Epithelial cell of proximal tubule (primary cell): ENCODE measurements at regions not wholly inside any gene's neighbourhood (a gene's known extent, or its start where the extent isn't known, plus 50 kb on each side); places are given as distances from the start of the nearest gene placed in this dataset.
A peak's percentile ranks its signal among the peaks of the same experiment; 100 is the strongest.

Experiments used
- DNase-seq: peaks from one replicate; pipeline ENCODE4 v3.0.0-alpha.2; 2011; ENCODE audit warnings: low read depth
- H3K4me3 ChIP-seq: 2 replicates; pipeline ENCODE4 v1.5.1; 2011; ENCODE audit warnings: low read depth, mild to moderate bottlenecking, low read length
- TF ChIP-seq, protein P1 (sequence below): conservative IDR thresholded peaks from 2 replicates; pipeline ENCODE4 v1.5.1; 2012; ENCODE audit warnings: low read depth, mild to moderate bottlenecking, low read length

DNA sequence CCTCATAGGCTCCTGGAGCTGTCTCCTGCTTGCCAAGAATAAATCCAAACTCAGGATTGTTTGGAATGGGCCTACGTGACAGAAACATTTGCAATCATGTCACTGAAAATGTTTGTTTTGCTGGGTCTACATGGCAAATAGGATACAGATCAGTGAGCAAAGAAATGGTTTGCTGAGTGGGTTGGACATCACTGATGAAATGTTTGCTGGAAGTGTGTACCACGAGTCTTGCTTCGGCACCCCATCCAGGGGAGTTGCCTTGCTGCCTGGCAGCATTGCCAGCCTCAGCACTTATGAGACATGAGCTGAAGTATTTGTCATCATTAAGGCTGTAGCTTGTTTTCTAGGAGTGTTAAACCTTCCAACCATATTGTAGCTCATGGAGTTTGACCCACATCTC is 213.3 kb upstream of the CFAP20DC start:
- TF ChIP-seq, protein P1, sequence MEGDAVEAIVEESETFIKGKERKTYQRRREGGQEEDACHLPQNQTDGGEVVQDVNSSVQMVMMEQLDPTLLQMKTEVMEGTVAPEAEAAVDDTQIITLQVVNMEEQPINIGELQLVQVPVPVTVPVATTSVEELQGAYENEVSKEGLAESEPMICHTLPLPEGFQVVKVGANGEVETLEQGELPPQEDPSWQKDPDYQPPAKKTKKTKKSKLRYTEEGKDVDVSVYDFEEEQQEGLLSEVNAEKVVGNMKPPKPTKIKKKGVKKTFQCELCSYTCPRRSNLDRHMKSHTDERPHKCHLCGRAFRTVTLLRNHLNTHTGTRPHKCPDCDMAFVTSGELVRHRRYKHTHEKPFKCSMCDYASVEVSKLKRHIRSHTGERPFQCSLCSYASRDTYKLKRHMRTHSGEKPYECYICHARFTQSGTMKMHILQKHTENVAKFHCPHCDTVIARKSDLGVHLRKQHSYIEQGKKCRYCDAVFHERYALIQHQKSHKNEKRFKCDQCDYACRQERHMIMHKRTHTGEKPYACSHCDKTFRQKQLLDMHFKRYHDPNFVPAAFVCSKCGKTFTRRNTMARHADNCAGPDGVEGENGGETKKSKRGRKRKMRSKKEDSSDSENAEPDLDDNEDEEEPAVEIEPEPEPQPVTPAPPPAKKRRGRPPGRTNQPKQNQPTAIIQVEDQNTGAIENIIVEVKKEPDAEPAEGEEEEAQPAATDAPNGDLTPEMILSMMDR: no peak
- DNase-seq: no peak
- H3K4me3 ChIP-seq: no peak overlapping the region

DNA sequence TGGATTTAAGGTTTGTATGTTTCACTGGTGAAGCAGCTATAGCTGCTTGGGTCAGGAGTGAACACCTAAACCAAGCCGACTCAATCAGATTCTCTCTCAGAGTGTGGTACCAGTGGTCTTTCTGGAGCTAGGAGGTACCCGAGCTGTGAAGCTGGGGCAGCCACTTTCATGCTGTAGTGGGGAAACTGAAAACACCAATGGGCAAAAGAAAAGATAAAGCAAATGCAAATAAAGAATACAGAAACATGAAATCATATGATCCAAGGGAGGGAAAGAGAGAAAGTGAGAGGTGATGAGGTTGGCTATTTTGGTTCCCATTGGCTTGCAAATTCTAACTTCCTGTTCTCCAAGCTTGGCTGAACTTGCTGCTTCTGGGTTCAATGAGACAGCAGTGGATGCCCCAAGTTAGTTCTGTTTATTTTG is 212.3 kb upstream of the CFAP20DC start:
- TF ChIP-seq, protein P1: no peak
- H3K4me3 ChIP-seq: no peak overlapping the region
- DNase-seq: no peak

DNA sequence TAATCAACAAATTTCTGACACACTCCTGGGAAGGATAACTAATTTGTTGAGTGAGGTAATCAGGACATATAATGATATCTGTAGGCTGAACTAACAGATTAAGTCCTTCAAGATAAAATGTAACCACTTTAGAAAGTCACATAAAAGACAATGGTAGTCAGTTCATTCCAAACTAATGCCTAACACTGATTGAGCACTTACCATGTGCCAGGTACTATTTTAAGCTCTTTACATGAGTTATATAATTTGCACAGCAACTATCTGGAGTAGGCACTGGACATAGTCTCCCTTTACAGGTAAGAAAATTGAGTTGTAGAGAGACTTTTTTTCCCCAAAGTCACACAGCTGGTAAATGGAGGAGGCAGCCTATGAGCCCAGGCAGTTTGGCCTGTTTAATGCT is 211.2 kb upstream of the CFAP20DC start:
- DNase-seq: no peak
- no peak overlapping the region for H3K4me3 ChIP-seq
- TF ChIP-seq, protein P1: no peak

DNA sequence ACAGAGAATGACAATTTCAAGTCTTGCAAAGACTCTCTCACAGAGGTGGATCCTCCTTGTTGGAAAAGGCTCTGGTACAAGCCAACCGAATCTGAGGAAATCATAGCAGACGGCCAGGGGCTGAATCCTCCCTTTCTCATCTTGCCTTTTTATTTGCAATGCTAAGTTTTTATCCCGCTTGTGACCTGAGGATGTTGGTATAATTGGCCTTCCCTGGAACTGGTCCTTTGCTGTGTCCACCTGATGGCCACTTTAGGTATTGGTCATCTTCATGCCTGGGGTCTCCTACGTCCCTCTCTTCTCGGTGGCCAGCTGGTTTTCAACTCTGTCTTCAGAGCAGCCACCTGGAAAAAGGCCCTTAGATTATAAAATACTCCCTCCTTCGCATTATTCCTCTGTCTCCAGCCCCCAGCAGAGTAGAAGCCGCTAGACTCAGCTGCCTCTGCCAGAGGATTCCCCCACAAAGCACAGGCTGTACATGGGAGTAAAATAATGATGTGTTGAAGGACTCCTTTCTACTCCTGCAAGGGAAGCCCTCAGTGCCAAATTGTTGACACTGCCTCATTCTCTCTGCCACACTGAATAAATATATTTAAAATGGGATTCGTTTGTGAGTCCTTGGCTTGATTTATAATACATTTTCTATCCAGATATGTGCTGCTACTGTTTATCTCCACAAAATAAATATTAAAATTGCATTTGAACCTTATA is 208.9 kb upstream of the CFAP20DC start:
- TF ChIP-seq, protein P1: peak; percentile 9
- DNase-seq: no peak

DNA sequence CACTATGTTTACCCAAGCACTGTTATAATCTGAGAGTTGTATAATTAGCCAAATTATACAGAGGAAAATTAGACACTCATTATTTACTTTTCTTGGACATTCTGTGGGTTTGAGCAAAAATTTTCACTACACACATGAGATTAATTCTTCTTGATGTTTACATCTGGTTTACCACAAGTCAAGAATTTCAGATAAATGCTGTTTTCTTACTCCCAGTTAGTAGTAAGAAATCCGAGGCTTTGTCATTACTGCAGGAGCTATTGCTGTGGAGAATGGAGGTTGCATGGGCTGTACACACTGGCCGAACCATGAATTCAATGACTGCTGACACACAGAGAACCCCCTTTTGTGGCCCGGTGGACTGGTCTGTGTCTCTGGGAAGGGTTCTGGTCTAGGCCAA is 207.7 kb upstream of the CFAP20DC start:
- TF ChIP-seq, protein P1: no peak
- no peak for DNase-seq
- H3K4me3 ChIP-seq: no peak overlapping the region

More for the DNA sequence above, 208.9 kb upstream of the CFAP20DC start:
- no peak overlapping the region for H3K4me3 ChIP-seq

DNA sequence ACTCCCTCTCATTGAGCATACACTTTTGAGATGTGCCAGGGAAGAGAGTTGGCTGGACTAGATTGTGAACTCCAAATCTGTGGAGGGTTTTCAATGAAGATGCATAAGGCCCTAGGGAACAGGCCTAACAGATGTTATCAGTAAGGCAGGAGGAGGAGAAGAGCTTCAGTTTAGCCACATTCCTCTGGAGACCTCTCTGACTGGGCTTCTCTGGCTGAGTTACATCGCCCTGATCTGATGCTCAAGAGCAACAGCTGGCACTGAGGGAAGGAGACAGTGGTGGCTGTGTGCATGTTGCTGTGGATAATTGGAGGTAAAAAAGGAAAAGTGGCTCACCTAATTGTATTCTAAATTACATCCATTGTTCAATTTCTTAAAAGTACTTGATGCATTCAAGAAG is 206.4 kb upstream of the CFAP20DC start:
- TF ChIP-seq, protein P1: no peak
- no peak overlapping the region for H3K4me3 ChIP-seq
- DNase-seq: no peak

DNA sequence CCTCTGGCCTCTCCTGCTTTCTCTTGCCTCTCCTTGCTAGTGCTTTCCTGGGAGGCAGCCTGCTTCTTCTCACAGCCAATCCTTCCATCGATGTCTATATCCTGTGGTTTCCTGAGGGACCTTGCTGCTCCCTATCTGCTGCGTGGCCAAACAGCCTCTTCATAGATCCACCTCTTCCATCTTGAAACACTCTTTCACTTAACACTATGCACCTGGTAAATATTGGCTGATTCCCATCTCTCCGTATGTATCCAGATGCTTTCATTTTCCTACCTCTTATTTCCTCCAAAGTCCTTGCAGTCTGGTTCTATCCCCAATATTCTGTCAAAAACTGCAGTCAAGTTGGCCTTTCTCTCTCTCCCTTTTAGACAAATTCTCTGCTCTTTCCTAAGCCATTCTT is 205.2 kb upstream of the CFAP20DC start:
- no peak for DNase-seq
- TF ChIP-seq, protein P1: no peak
- H3K4me3 ChIP-seq: no peak overlapping the region
